ENCODE measurements at regions not wholly inside any gene's neighbourhood (a gene's known extent, or its start where the extent isn't known, plus 50 kb on each side); places are given as distances from the start of the nearest gene placed in this dataset.

- H3K9me3 ChIP-seq (ENCODE audit: control insufficient read depth, low read length), result no peaks in the 10 kb centered on the region
- no peak overlapping the region for H3K4me3 ChIP-seq (ENCODE audit: low read length)
- no peaks in the 10 kb centered on the region for H3K27me3 ChIP-seq (ENCODE audit: control insufficient read depth, insufficient read depth, low read length)
- peaks cover 5% of the 10 kb centered on the region for H3K4me1 ChIP-seq (ENCODE audit: control insufficient read depth, insufficient read depth, low read length)
- no peak overlapping the region for H3K9ac ChIP-seq (ENCODE audit: low read length)
- no peaks in the 10 kb centered on the region for H3K36me3 ChIP-seq (ENCODE audit: control insufficient read depth, insufficient read depth, low read length)
Measured at GRCh38 chr2:217647925-217648324, 354.9 kb downstream of the TNS1 start.

- Histone ChIP-seq H3K9ac (ENCODE audit: low read length) (no peak overlapping the region), H3K4me1 (ENCODE audit: control insufficient read depth, insufficient read depth, low read length) (peaks cover 5% of the 10 kb centered on the region), H3K9me3 (ENCODE audit: control insufficient read depth, low read length) (no peaks in the 10 kb centered on the region), H3K36me3 (ENCODE audit: control insufficient read depth, insufficient read depth, low read length) (no peaks in the 10 kb centered on the region), H3K27me3 (ENCODE audit: control insufficient read depth, insufficient read depth, low read length) (no peaks in the 10 kb centered on the region), H3K4me3 (ENCODE audit: low read length) (no peak overlapping the region)
Measured at GRCh38 chr2:217647226-217647625, 355.6 kb downstream of the TNS1 start.

GRCh38 chr2:217645896-217646295 is 356.9 kb downstream of the TNS1 start:
- Histone ChIP-seq H3K36me3 (ENCODE audit: control insufficient read depth, insufficient read depth, low read length) (no peaks in the 10 kb centered on the region), H3K27me3 (ENCODE audit: control insufficient read depth, insufficient read depth, low read length) (no peaks in the 10 kb centered on the region), H3K4me1 (ENCODE audit: control insufficient read depth, insufficient read depth, low read length) (peaks cover 4% of the 10 kb centered on the region), H3K4me3 (ENCODE audit: low read length) (no peak overlapping the region), H3K9me3 (ENCODE audit: control insufficient read depth, low read length) (no peaks in the 10 kb centered on the region), H3K9ac (ENCODE audit: low read length) (no peak overlapping the region)

GRCh38 chr2:217643789-217644301 is 358.9 kb downstream of the TNS1 start:
- H3K9ac ChIP-seq (ENCODE audit: low read length), result no peak overlapping the region
- H3K36me3 ChIP-seq (ENCODE audit: control insufficient read depth, insufficient read depth, low read length), result no peaks in the 10 kb centered on the region
- H3K9me3 ChIP-seq (ENCODE audit: control insufficient read depth, low read length), result no peaks in the 10 kb centered on the region
- H3K27me3 ChIP-seq (ENCODE audit: control insufficient read depth, insufficient read depth, low read length), result no peaks in the 10 kb centered on the region
- no peak overlapping the region for H3K4me3 ChIP-seq (ENCODE audit: low read length)
- no peaks in the 10 kb centered on the region for H3K4me1 ChIP-seq (ENCODE audit: control insufficient read depth, insufficient read depth, low read length)

- H3K4me3 ChIP-seq (ENCODE audit: low read length), result no peak overlapping the region
- no peaks in the 10 kb centered on the region for H3K9me3 ChIP-seq (ENCODE audit: control insufficient read depth, low read length)
- no peaks in the 10 kb centered on the region for H3K4me1 ChIP-seq (ENCODE audit: control insufficient read depth, insufficient read depth, low read length)
- no peaks in the 10 kb centered on the region for H3K36me3 ChIP-seq (ENCODE audit: control insufficient read depth, insufficient read depth, low read length)
- H3K9ac ChIP-seq (ENCODE audit: low read length), result no peak overlapping the region
- H3K27me3 ChIP-seq (ENCODE audit: control insufficient read depth, insufficient read depth, low read length), result no peaks in the 10 kb centered on the region
Measured at GRCh38 chr2:217642944-217643343, 359.9 kb downstream of the TNS1 start.

GRCh38 chr2:217641960-217642359 is 360.8 kb downstream of the TNS1 start:
- Histone ChIP-seq H3K27me3 (ENCODE audit: control insufficient read depth, insufficient read depth, low read length) (no peaks in the 10 kb centered on the region), H3K9me3 (ENCODE audit: control insufficient read depth, low read length) (no peaks in the 10 kb centered on the region), H3K36me3 (ENCODE audit: control insufficient read depth, insufficient read depth, low read length) (no peaks in the 10 kb centered on the region), H3K4me3 (ENCODE audit: low read length) (no peak overlapping the region), H3K9ac (ENCODE audit: low read length) (no peak overlapping the region), H3K4me1 (ENCODE audit: control insufficient read depth, insufficient read depth, low read length) (no peaks in the 10 kb centered on the region)

GRCh38 chr2:217639481-217639880 is 363.3 kb downstream of the TNS1 start:
- Histone ChIP-seq H3K27me3 (ENCODE audit: control insufficient read depth, insufficient read depth, low read length) (no peaks in the 10 kb centered on the region), H3K4me1 (ENCODE audit: control insufficient read depth, insufficient read depth, low read length) (no peaks in the 10 kb centered on the region), H3K4me3 (ENCODE audit: low read length) (no peak overlapping the region), H3K9me3 (ENCODE audit: control insufficient read depth, low read length) (no peaks in the 10 kb centered on the region), H3K9ac (ENCODE audit: low read length) (no peak overlapping the region), H3K36me3 (ENCODE audit: control insufficient read depth, insufficient read depth, low read length) (no peaks in the 10 kb centered on the region)

- Histone ChIP-seq H3K27me3 (ENCODE audit: control insufficient read depth, insufficient read depth, low read length) (no peaks in the 10 kb centered on the region), H3K4me1 (ENCODE audit: control insufficient read depth, insufficient read depth, low read length) (no peaks in the 10 kb centered on the region), H3K9ac (ENCODE audit: low read length) (no peak overlapping the region), H3K4me3 (ENCODE audit: low read length) (no peak overlapping the region), H3K36me3 (ENCODE audit: control insufficient read depth, insufficient read depth, low read length) (no peaks in the 10 kb centered on the region), H3K9me3 (ENCODE audit: control insufficient read depth, low read length) (no peaks in the 10 kb centered on the region)
Measured at GRCh38 chr2:217638533-217638932, 364.3 kb downstream of the TNS1 start.

GRCh38 chr2:217638031-217638430 is 364.8 kb downstream of the TNS1 start:
- H3K36me3 ChIP-seq (ENCODE audit: control insufficient read depth, insufficient read depth, low read length), result no peaks in the 10 kb centered on the region
- H3K9me3 ChIP-seq (ENCODE audit: control insufficient read depth, low read length), result no peaks in the 10 kb centered on the region
- H3K9ac ChIP-seq (ENCODE audit: low read length), result no peak overlapping the region
- no peaks in the 10 kb centered on the region for H3K27me3 ChIP-seq (ENCODE audit: control insufficient read depth, insufficient read depth, low read length)
- no peaks in the 10 kb centered on the region for H3K4me1 ChIP-seq (ENCODE audit: control insufficient read depth, insufficient read depth, low read length)
- H3K4me3 ChIP-seq (ENCODE audit: low read length), result no peak overlapping the region

GRCh38 chr2:217636991-217637561 is 365.7 kb downstream of the TNS1 start:
- Histone ChIP-seq H3K4me1 (ENCODE audit: control insufficient read depth, insufficient read depth, low read length) (no peaks in the 10 kb centered on the region), H3K36me3 (ENCODE audit: control insufficient read depth, insufficient read depth, low read length) (no peaks in the 10 kb centered on the region), H3K9ac (ENCODE audit: low read length) (no peak overlapping the region), H3K9me3 (ENCODE audit: control insufficient read depth, low read length) (no peaks in the 10 kb centered on the region), H3K4me3 (ENCODE audit: low read length) (no peak overlapping the region), H3K27me3 (ENCODE audit: control insufficient read depth, insufficient read depth, low read length) (no peaks in the 10 kb centered on the region)

GRCh38 chr2:217636578-217636977 is 366.2 kb downstream of the TNS1 start:
- H3K36me3 ChIP-seq (ENCODE audit: control insufficient read depth, insufficient read depth, low read length), result no peaks in the 10 kb centered on the region
- no peaks in the 10 kb centered on the region for H3K9me3 ChIP-seq (ENCODE audit: control insufficient read depth, low read length)
- H3K27me3 ChIP-seq (ENCODE audit: control insufficient read depth, insufficient read depth, low read length), result no peaks in the 10 kb centered on the region
- H3K4me1 ChIP-seq (ENCODE audit: control insufficient read depth, insufficient read depth, low read length), result no peaks in the 10 kb centered on the region
- H3K4me3 ChIP-seq (ENCODE audit: low read length), result no peak overlapping the region
- no peak overlapping the region for H3K9ac ChIP-seq (ENCODE audit: low read length)

- H3K36me3 ChIP-seq (ENCODE audit: control insufficient read depth, insufficient read depth, low read length), result no peaks in the 10 kb centered on the region
- no peaks in the 10 kb centered on the region for H3K4me1 ChIP-seq (ENCODE audit: control insufficient read depth, insufficient read depth, low read length)
- no peak overlapping the region for H3K9ac ChIP-seq (ENCODE audit: low read length)
- no peak overlapping the region for H3K4me3 ChIP-seq (ENCODE audit: low read length)
- no peaks in the 10 kb centered on the region for H3K9me3 ChIP-seq (ENCODE audit: control insufficient read depth, low read length)
- H3K27me3 ChIP-seq (ENCODE audit: control insufficient read depth, insufficient read depth, low read length), result no peaks in the 10 kb centered on the region
Measured at GRCh38 chr2:217634871-217635270, 367.9 kb downstream of the TNS1 start.

- Histone ChIP-seq H3K4me3 (ENCODE audit: low read length) (no peak overlapping the region), H3K27me3 (ENCODE audit: control insufficient read depth, insufficient read depth, low read length) (no peaks in the 10 kb centered on the region), H3K4me1 (ENCODE audit: control insufficient read depth, insufficient read depth, low read length) (peaks cover 3% of the 10 kb centered on the region), H3K9me3 (ENCODE audit: control insufficient read depth, low read length) (no peaks in the 10 kb centered on the region), H3K9ac (ENCODE audit: low read length) (no peak overlapping the region), H3K36me3 (ENCODE audit: control insufficient read depth, insufficient read depth, low read length) (no peaks in the 10 kb centered on the region)
Measured at GRCh38 chr2:217632043-217632442, 370.8 kb downstream of the TNS1 start.
